ENCODE measurements at regions not wholly inside any gene's neighbourhood (a gene's known extent, or its start where the extent isn't known, plus 50 kb on each side); places are given as distances from the start of the nearest gene placed in this dataset.
"Not testable (repeated sequence)": the region's sequence is repeated elsewhere in the genome, so short reads cannot be mapped to it uniquely, and the experiment has no call there.

DNA sequence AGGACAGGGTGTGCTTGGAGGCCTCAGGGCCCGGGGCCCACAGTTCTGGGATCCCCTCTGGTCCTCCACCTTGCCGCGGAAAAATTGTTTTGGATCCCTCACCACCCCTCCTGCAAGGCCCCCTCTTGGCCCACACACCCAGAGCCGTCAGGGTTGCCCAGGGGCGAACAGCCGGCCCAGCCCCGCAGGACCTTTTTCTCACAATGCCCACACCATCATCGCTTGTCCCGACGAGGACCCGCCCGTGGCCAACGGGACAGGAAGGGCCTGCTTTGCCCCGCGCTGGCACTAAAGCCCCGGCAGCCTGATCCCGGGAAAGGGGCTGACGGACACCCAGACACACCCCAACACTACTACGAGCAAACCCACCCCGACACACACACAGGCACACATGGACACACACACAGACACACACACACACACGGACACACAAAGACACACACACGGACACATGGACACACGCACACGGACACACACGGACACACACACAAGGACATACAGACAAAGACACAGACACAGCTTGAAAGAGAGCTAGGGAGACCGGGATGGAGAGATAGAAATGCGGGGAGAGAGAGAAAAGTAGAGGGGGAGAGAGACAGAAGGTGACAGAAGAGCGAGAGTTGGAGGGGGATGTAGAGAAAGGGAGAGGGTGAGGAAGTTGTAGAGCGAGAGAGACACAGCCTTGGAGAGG is 1493.5 kb upstream of the DEFB115 start:
- no peak for DNase-seq

DNA sequence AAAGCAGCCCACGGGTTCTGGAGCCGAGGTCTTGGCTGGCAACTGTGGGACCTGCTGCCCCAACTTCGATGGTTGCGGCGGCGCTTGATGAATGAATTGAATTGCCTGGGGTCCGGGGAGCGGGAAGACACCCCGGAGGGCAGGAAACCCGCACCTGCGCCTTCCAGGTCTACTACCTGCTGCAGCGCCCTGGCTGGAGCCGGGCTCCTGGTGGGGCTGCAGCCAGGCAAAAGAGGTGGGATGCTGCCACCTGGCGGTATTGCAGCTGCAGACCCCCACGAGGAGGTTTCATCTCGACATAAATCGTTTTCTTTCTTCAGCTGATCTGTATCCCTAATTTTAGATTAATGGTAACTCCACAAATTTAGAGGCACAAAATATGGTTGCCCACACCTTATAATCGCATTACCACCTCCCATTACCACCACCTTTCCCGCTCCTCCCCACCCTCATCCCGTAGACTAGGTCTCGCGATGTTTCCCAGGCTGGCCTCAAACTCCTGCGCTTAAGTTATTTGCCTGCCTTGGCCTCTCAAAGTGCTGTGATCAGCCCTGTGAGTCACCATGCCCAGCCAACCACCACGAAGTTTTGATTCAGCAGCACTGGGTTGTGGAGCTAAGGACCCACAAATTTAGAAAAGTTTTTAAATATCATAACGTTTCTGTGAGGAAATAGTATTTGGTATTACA is 1492.4 kb upstream of the DEFB115 start:
- DNase-seq, result not testable (repeated sequence)

DNA sequence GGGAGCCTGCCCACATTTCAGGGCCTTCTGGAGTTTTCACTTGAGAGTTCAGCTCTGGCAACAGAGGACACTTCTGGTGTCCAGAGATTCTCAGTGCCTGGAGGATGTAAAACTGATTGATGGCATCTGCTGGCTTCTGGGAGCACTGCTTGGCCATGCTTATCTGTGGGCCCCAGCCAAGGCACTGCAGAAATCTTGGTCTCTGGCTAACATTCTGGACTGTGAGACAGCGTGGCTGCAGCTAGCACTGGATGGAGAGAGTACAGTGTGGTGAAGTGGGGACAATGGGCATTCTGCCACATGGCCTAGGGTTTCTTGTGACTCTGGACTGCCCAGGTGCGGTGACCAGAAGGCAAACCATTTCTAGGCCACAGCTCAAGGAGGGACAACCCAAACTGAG is 1479.4 kb upstream of the DEFB115 start:
- DNase-seq, result not testable (repeated sequence)

DNA sequence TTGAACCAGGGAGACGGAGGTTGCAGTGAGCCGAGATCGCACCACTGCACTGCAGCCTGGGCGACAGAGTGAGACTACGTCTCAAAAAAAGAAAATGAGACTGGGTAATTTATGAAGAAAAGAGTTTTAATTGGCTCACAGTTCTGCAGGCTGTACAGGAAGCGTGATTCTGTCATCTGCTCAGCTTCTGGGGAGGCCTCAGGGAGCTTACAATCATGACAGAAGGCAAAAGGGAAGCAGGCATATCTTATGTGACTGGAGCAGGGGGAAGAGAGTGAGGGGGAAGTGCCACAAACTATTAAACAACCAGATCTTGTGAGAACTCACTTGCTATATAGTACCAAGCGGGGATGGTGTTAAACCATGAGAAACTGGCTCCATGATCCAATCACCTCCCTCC is 1476.2 kb upstream of the DEFB115 start:
- DNase-seq, result not testable (repeated sequence)

DNA sequence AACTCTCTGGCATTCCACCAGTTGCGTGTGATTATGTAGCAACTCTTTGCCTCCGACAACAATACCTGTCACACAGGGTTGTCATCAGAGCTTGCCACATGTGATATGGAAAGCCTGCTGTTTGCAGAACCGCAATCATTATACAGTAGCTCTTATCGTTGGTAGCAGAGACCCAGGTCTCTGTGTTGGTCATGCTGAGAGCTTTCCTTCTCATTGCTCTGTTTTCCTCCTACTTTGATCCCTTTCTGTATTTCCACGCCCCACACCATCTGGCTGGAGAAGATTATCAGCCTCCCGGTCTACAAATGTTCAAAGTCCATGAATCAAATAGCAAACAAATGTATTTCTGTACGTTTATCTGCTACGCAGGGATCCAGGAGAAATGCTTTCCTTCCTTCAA is 1475.6 kb upstream of the DEFB115 start:
- not testable (repeated sequence) for DNase-seq

DNA sequence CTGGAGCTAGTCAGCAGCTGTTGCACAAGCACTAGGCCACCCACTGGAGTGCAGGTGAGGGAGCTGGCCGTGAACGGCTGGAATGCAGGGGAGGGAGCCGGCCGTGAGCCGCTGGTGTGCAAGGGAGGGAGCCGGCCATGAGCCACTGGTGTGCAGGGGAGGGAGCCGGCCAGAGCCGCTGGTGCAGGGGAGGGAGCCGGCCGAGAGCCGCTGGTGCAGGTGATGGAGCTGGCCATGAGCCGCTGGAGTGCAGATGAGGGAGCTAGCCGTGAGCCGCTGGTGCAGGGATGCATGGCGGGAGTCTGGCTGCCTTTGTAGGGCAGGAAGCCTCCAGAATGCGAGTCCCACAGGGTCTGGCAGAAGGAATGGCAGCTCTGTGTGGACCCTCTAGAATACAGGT is 1470.0 kb upstream of the DEFB115 start:
- DNase-seq, result not testable (repeated sequence)

DNA sequence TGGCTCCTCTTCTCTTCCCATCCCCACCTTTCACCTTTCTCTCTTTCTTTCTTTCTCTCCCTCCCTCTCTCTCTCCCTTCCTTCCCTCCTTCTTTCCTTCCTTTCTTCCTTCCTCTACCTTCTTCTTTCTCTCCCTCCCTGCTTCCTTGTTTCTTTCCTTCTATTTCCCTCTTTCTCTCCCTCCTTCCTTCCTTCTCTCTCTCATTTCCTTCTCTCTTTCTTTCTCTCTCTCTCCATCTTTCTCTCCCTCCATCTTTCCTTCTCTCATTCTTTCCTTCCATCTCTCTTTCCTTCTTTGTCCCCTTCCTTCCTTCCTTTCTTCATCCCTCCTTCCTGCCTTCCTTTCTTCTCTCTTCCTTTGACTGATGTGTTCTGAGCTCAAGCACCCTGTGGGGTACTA is 1467.0 kb upstream of the DEFB115 start:
- no peak for DNase-seq

DNA sequence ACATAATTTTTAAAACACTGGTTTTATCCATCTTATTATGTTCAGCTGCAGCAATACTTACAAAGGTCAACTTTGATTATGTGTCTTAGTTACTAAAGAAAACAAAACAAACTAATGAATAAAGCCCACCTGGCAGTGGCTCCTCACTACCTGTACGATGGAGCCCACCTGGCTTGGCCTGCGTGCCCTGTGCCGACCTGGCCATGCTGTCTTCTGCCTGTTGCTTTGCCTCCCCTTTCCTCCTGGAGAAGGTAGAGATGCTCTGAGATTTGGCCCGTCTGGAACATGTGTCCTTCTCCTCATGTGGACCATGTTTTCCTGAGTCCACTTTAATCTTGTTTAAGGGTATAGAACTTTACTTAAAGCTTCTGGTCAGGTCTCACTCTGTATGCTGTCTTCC is 1426.0 kb upstream of the DEFB115 start:
- not testable (repeated sequence) for DNase-seq

DNA sequence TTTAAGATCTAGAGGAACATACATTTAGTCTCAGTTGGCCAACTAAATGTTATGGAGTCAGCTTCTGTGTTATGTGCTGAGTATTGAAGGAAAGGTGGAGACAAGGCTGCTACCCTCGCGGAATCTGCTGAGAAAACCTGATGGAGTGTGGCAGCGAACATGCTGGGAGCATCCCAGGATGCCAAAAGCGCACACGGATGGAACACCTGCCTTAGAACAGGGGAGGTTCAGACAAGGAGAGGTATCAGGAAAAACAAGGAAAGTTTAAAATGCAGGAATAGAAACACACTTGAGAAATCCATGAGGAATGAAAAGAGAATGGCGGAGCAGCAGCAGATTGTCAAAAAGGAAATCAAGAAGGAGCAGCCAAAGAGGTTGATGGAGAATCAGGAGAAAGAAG is 1389.5 kb upstream of the DEFB115 start:
- not testable (repeated sequence) for DNase-seq

DNA sequence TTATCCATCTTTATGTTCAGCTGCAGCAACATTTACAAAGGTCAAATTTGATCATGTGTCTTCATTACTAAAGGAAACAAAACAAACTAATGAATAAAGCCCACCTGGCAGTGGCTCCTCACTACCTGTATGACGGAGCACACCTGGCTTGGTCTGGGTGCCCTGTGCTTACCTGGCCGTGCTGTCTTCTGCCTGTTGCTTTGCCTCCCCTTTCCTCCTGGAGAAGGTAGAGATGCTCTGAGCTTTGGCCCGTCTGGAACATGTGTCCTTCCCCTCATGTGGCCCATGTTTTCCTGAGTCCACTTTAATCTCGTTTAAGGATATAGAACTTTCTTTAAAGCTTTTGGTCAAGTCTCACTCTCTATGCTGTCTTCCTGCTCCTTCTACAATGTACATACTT is 1388.8 kb upstream of the DEFB115 start:
- not testable (repeated sequence) for DNase-seq

DNA sequence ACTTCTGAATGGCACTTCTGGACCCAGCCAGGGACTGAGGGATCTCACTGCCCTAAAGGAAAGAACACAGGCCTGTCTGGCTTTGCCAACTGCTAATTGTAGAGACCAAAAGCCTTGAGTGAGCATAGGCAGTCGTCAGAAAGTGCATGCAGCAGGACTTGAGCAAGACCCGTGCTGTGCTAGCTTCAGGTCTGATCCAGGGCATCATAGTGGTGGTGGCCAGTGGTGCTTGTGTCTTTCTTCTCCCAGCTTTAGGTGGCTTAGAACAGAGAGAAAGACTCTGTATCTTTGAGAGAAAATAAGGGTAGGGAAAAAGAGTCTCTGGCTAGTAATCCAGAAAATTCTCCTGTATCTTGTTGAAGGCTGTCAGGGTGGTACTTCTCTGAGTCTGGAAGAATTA is 1385.6 kb upstream of the DEFB115 start:
- DNase-seq, result not testable (repeated sequence)

DNA sequence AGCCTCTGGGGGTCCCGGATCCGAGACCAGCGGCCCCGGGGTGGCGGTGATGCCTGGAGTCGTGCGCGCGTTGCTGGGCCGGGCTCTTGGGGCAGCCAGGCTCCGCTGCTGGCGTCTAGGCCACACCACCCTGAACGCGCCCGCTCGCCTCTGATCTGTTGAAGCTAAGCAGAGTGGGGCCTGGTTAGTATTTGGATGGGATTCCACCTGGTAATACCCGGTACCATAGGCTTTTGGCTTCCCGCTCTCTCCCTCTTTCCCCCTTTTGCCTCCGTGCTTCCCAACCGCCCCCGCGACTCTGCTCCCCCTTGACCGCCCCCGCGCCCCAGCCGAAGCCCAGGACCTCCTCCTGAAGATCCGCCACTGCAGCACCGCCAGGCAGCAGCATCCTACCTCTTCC is 1383.5 kb upstream of the DEFB115 start:
- no peak for DNase-seq

DNA sequence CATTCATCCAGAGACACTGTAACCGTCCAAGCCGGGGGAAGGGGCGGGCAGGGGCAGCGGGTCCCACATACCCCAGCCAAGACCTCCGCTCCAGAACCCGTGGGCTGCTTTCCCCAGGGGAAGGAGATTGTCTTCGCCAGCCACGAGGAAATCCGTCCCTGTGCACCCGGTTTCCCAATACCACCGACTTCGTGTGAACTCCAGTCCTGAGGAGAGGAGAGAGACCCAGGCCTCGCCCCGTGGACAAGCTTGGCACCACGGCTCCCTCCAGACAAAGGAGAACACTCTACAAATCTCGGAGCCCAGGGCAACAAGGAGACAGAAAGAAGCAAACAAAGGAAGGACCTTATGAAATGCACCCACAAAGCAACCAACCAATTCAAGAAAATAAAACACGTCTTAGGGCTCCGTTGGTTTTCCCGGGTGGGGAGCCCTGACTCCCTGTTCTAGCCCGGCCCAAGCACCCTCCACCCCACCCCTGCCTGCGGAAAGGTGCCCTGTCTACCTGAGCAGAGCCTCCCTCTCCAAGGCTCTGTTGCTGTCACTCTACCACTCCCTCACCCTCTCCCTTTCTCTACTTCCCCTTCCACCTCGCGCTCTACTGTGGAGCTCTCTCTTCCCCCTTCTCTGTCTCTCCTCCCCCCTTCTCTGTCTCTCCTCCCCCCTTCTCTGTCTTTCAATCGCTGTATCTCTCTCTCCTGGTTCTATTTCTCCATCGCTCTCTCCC is 1382.8 kb upstream of the DEFB115 start:
- DNase-seq, result no peak

DNA sequence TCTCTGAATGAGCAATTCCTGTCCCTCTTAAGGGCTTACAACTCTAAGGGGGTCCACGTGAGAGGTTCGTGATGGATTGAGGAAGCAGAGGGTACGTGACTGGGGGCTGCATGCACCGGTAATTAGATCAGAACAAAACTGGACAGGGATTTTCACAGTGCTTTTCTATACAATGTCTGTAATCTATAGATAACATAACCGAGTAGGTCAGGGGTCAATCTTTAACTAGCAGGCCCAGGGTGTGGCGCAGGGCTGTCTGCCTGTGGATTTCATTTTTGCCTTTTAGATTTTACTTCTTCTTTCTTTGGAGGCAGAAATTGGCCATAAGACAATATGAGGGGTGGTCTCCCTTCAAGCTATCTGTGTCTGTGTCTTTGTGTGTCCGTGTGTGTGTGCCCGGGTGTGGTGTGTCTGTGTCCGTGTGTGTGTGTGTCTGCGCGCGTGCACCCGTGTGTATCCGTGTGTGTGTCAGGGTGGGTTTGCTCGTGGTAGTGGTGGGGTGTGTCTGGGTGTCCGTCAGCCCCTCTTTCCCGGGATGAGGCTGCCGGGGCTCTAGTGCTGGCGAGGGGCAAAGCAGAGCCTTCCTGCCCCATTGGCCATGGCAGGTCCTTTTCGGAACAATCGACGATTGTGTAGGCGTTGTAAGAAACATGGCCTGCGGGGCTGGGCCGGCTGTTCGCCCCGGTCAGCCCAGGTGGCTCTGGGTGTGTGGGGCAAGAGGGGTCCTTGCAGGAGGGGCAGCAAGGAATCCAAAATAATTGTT is 1382.0 kb upstream of the DEFB115 start:
- DNase-seq, result not testable (repeated sequence)

DNA sequence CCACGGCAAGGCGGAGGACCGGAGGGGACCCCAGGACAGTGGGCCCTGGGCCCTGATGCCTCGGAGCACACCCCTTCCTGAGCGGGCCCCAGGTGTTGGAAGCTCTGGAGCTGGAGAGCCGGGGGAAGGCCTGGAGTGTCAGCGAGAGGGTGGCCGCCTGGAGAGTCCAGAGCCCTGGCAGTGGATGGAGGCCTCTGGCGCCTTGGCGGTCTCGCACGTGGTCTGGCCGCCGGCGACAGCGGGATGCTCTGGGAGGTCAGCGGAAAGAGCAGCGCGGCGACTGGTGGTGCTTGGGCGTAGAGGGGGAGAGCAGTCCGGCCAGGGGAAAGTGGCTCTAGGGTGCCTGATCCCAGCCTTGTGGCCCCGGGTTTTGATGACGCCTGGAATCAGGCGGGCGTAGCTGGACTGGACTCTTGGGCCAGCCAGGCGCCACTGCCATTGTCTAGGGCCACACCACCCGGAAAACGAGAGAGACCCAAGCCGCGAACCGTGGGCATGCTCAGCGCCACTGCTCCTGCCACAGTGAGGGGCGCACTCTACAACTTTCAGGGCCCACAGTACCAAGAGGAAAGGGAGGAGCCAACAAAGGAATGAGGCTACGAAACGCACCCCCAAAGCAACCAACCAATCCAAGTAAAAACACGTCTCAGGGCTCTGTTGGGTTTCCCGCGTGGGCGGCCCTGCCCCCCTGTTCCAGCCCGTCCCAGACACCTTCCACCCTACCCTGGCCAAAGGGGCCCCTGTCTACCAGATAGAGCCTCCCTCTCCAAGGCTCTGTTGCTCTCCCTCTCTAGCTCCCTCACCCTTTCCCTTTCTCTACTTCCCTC is 1381.2 kb upstream of the DEFB115 start:
- not testable (repeated sequence) for DNase-seq

DNA sequence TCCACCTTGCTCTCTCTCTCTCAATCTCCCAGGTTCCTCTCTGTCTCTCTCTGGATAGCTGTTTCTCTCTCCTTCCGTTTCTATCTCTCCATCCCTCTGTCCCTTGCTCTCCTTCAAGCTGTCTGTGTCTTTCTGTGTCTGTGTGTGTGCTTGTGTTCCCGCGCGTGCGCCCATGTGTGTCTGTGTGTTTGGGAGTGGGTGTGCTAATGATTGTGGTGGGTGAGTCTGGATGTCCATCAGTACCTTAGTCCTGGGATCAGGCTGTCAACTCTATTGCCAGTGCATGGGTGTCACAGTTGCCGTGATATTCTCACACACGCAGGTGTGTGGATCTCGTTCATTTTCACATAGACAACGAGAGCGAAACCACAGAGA is 1380.6 kb upstream of the DEFB115 start:
- DNase-seq, result no peak

DNA sequence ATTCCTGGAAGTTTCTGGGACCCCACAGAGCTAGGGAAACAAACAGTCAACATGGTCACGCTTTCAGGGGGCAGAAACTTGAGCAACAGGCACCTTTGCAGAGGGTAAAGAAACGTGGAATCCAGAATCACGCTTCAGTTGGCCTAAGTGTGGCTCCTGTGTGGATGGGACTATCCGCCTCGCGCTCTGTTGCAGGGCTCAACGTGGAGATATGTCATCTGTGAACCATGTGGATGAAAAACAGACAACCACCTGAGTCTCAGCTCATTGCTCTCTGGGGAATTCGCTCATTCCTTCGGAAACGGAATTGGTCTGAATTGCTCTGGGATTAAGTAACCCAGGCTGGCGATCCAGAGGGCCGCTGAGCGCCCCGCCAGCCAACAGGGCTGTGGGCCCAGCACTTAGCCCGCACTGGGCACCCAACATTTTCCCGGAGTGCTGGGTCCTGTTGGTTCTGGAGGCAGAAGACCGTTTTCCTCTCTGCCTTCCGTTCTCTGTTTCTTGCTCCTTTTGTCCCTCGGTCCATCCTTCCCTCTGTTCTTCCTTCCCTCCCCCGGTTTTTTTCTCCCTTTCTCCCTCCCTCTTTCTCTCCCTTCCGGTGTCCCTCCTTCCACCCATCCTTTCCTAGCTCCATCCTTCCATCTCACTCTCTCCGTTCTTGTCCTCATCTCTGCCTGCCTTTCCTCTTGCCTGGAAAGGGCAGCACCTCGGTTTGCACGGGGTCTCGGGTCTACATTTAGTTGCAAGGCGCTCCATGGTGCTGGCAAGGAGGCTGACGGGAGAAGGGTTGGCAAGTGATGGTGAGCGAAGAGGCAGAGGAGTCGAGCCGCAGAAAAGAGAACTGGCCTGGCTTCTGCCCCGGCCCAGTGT is 1379.8 kb upstream of the DEFB115 start:
- DNase-seq, result not testable (repeated sequence)

DNA sequence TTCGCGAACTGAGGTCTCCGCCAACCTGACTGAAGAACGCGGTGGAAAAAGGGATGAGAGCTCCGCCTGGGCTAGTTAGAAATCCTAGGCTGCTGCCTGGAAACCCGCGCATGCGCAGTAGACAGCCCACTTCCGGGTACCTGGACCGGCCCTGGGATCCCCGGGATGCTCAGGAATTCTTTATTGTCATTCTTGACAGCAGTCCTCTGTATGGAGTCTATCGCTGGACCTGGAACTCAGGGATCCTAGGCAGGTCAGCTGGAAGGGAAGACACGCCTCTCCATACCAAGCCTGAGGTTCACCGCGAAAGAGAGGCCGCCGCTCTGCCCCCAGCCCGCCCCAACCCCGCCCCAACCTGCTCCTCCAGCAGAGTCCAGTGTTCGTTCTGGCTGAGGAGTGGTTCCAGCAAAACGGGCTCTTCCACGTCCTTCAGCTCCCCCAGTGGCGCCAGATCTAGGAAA is 1379.2 kb upstream of the DEFB115 start:
- DNase-seq, result no peak

DNA sequence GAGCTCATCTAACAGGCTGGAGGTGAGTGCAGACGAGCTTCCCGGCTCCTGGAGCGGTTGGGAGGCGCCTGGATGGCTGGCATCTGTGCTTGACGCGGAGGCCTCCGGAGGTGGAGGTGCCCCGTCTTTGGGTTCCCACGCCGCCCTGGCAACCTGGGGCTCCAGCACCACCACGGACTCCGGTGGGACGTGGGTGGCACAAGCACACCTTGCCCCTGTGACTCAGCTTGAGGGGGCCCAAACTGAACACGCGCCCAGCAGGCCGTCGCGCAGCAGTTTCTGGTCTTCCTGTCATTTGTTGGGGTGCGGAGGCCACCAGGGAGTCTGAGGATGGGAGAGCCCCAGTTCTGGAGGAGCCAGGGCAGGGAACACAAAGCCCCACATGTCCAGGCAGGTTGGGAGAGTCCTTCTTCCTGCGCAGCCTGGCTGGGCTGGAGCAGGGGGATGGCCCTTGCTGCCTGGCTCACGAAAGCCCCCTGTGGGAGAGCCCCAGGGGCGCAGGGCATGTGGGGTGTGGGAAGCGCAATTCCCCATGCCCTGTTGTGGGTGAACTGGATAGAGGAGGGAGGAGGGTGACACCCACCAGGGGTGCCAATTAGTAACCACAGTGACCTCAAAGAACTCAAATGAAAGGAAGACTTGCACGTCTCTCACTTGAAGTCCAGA is 1378.6 kb upstream of the DEFB115 start:
- DNase-seq, result no peak

DNA sequence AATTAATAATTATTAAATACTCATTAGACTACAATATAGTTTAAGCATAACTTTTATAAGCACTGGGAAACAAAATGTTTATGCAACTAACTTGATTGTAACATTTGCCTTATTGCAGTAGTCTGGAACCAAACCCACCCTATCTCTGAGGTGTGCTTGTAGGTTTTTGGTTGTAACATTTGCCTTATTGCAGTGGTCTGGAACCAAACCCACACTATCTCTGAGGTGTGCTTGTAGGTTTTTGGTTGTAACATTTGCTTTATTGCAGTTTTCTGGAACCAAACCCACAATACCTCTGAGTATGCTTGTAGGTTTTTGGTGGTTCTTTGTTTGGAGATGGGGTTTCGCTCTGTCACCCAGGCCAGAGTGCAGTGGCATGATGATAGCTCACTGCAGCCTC is 1376.4 kb upstream of the DEFB115 start:
- not testable (repeated sequence) for DNase-seq
